Epithelial cell of proximal tubule (primary cell): ENCODE measurements at regions not wholly inside any gene's neighbourhood (a gene's known extent, or its start where the extent isn't known, plus 50 kb on each side); places are given as distances from the start of the nearest gene placed in this dataset.

Source experiments
- DNase-seq: peaks from one replicate; pipeline ENCODE4 v3.0.0-alpha.2; 2011; ENCODE audit warnings: low read depth
- H3K4me3 ChIP-seq: 2 replicates; pipeline ENCODE4 v1.5.1; 2011; ENCODE audit warnings: low read depth, mild to moderate bottlenecking, low read length
- CTCF ChIP-seq: conservative IDR thresholded peaks from 2 replicates; pipeline ENCODE4 v1.5.1; 2012; ENCODE audit warnings: low read depth, mild to moderate bottlenecking, low read length

DNA sequence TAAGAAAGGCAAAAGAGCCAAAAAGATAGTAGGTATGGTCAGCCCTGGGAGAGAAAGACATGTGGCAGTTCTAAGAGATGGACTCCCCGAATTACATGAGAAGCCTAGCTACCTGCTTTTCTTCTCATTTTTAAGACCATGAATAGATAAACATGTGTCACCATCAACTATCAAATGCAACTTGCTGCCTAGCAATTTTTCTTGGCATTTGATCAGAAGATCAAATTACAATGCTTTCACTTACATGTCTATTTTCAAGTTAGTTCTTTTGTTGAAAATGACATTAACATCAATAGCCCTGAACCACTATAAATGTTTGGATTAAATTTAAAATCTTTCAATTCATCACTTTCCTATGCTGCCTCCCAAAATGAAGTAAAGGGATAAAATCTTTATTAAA lies 212.3 kb downstream of the HHIPL2 start:
- H3K4me3 ChIP-seq = no peak overlapping the region
- no peak for DNase-seq
- TF ChIP-seq CTCF = no peak

DNA sequence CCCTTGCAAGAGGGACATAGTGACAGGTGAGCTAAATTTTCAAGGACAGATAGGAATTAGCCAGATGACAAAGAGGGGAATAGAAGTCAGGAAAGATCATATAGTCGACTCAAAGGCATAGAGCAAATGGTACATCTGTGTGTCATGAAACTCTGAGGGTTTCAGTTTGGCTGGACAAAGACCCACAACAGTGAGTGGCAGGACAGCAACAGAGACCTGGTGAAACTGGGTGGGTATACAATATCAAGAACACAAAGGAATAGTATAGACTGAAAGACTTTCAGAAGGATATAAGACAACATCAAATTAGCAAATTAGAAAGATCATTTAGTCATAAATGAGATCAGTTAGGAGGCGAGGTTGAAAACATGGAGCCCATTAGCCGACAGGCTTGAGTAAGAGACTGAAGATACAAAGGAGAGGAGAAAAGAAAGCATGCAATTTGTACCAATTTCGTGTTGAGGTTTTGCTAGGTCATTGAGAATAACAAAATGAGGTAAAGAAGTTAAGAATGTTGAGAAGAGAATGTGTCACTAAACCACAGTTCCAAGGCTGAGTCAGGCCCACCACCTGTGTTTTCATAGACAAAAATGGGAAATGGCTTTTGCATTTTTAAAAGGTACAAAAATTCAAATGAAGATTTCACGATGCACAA lies 213.8 kb downstream of the HHIPL2 start:
- DNase-seq = no peak
- no peak overlapping the region for H3K4me3 ChIP-seq
- no peak for TF ChIP-seq CTCF

- no peak overlapping the region for H3K4me3 ChIP-seq
- DNase-seq = no peak
- TF ChIP-seq CTCF = no peak
Observed at GRCh38 chr1:222331765-222332164, 216.1 kb downstream of the HHIPL2 start.

- TF ChIP-seq CTCF = no peak
- no peak for DNase-seq
- H3K4me3 ChIP-seq = no peak overlapping the region
Observed at GRCh38 chr1:222331340-222331739, 216.6 kb downstream of the HHIPL2 start.

DNA sequence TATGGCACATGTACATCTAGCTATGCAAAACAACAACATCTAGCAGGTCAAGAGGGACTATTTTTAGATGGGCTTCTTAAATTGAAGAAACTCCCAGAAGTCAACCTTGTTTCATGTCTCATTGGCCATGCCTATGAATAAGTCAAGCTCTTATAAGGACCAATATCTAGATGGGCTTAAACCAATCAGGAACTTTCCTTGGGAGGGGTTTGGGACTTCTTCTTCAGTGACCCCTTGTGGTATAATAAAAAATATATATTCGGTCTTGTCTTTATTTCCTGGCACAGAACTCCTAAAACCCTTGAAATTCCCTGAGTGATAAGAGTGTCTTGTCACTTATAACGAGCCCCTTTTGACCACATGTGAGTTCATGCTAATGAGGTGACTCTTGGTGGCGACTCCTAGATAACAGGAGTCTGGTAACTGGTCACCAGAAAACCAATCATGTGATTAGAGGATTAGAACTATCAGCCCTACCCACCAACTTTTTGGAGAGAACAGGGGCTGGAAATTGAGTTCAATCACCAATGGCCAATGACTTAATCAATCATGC lies 218.3 kb downstream of the HHIPL2 start:
- DNase-seq = no peak
- no peak overlapping the region for H3K4me3 ChIP-seq
- peak; percentile 1 for TF ChIP-seq CTCF

- DNase-seq = no peak
- no peak for TF ChIP-seq CTCF
- H3K4me3 ChIP-seq = no peak overlapping the region
Observed at GRCh38 chr1:222326710-222327036, 221.2 kb downstream of the HHIPL2 start.
